ENCODE measurements at regions not wholly inside any gene's neighbourhood (a gene's known extent, or its start where the extent isn't known, plus 50 kb on each side); places are given as distances from the start of the nearest gene placed in this dataset.
A peak's percentile ranks its signal among the peaks of the same experiment; 100 is the strongest.

GRCh38 chr5:3993856-3994473 lies 398.3 kb downstream of the IRX1 start:
- Histone ChIP-seq H3K4me2 (peak overlapping the region; percentile 84 to 96 (median 92)), H3K4me3 (peak overlapping the region; percentile 33 to 62 (median 48); a peak in 19 of 20 replicates), H3K4me1 (peaks cover 40 to 92% (median 82%) of the 10 kb centered on the region in 10 experiments), H4K20me1 (no peaks in the 10 kb centered on the region), H3K9me3 (replicated peaks in 1 of 11) (peaks cover 15 to 64% (median 26%) of the 10 kb centered on the region in 11 experiments), H3K9ac (peak overlapping the region; percentile 58 to 89 (median 83); a peak in 21 of 22 replicates), H3K27ac (peak overlapping the region; percentile 45 to 99 (median 97); a peak in 21 of 22 replicates), H3K27me3 (no peaks in the 10 kb centered on the region), H3K36me3 (peaks cover 0 to 14% (median 0%) of the 10 kb centered on the region in 11 experiments; a peak in 3 of 22 replicates)
- peak in 8 of 11 experiments; percentile 10 to 95 (median 70); a peak in 11 of 22 replicates for TF ChIP-seq Cebpa-rat (IDR thresholded peaks at IDR 0.05)

- H3K36me3 ChIP-seq = peaks cover 0 to 14% (median 0%) of the 10 kb centered on the region in 11 experiments; a peak in 3 of 22 replicates
- peak overlapping the region in 10 of 11 experiments; percentile 72 to 89 (median 85); a peak in 20 of 22 replicates for H3K9ac ChIP-seq
- H4K20me1 ChIP-seq = no peaks in the 10 kb centered on the region
- peak overlapping the region; percentile 84 to 96 (median 92) for H3K4me2 ChIP-seq
- H3K9me3 ChIP-seq (replicated peaks in 1 of 11) = peaks cover 15 to 59% (median 26%) of the 10 kb centered on the region in 11 experiments
- peak overlapping the region; percentile 27 to 62 (median 46); a peak in 17 of 20 replicates for H3K4me3 ChIP-seq
- peak; percentile 25 to 95 (median 89); a peak in 20 of 22 replicates for TF ChIP-seq Cebpa-rat (IDR thresholded peaks at IDR 0.05)
- H3K27ac ChIP-seq = peak overlapping the region; percentile 29 to 99 (median 97); a peak in 21 of 22 replicates
- no peaks in the 10 kb centered on the region for H3K27me3 ChIP-seq
- H3K4me1 ChIP-seq = peaks cover 43 to 89% (median 79%) of the 10 kb centered on the region in 10 experiments
These were observed 399.0 kb downstream of the IRX1 start for GRCh38 chr5:3994628-3995027.

DNA sequence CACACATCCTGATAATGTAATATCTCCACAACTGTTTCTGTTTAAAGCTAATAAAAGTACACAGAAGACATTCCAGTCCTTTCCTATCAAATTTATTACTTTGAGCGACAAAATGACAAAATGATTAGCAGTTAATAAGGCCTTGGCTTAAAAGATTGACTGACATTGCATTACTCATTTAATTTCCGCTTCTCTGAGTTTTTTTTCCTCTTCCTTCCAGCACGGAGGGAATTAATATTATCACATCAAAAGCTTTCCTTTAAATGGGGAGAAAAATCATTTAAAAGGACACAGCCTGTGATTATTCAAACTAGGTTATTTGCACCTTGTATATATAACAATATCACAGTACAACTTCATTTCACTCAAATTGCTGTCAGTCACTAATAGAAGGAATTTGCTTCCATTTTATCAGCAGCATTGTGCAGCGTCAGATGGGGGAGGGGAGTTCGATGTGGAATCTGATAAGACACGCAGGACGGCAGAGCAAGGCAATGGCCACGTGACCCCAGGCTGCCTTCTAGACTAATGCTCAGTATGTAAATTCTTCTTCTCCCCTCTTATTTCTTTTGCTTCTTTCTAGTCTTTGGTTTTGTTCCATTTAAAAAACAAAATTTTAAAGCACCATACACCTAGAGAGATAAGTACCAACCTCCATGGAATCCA lies 400.5 kb downstream of the IRX1 start:
- peaks cover 14 to 58% (median 15%) of the 10 kb centered on the region in 11 experiments for H3K9me3 ChIP-seq (replicated peaks in 1 of 11)
- H3K4me3 ChIP-seq = no peak overlapping the region
- TF ChIP-seq Cebpa-rat (IDR thresholded peaks at IDR 0.05) = no peak
- H3K9ac ChIP-seq = peak overlapping the region in 4 of 11 experiments; percentile 83 to 89 (median 88); a peak in 6 of 22 replicates
- H3K36me3 ChIP-seq = peaks cover 0 to 11% (median 0%) of the 10 kb centered on the region in 11 experiments; a peak in 3 of 22 replicates
- H3K4me2 ChIP-seq = peak overlapping the region; percentile 84 to 96 (median 92); a peak in 20 of 22 replicates
- no peaks in the 10 kb centered on the region for H3K27me3 ChIP-seq
- peak overlapping the region in 9 of 11 experiments; percentile 86 to 99 (median 98); a peak in 18 of 22 replicates for H3K27ac ChIP-seq
- peaks cover 43 to 85% (median 78%) of the 10 kb centered on the region in 10 experiments for H3K4me1 ChIP-seq
- H4K20me1 ChIP-seq = no peaks in the 10 kb centered on the region

- H4K20me1 ChIP-seq = no peaks in the 10 kb centered on the region
- H3K4me3 ChIP-seq = no peak overlapping the region
- H3K27ac ChIP-seq = peak overlapping the region in 8 of 11 experiments; percentile 94 to 99 (median 98); a peak in 15 of 22 replicates
- no peaks in the 10 kb centered on the region for H3K27me3 ChIP-seq
- H3K9me3 ChIP-seq (replicated peaks in 1 of 11) = peaks cover 7 to 52% (median 9%) of the 10 kb centered on the region in 11 experiments
- H3K4me2 ChIP-seq = peak overlapping the region in 9 of 11 experiments; percentile 34 to 93 (median 88); a peak in 17 of 22 replicates
- H3K36me3 ChIP-seq = peaks cover 0 to 7% (median 0%) of the 10 kb centered on the region in 11 experiments; a peak in 3 of 22 replicates
- peak overlapping the region in 2 of 11 experiments; percentile 13 to 15; a peak in 1 of 22 replicates for H3K9ac ChIP-seq
- H3K4me1 ChIP-seq = peaks cover 43 to 84% (median 78%) of the 10 kb centered on the region in 10 experiments
- TF ChIP-seq Cebpa-rat (IDR thresholded peaks at IDR 0.05) = no peak
These were observed 401.2 kb downstream of the IRX1 start for GRCh38 chr5:3996707-3997336.

- peak overlapping the region in 8 of 11 experiments; percentile 94 to 99 (median 98); a peak in 16 of 22 replicates for H3K27ac ChIP-seq
- no peak overlapping the region for H3K4me3 ChIP-seq
- H4K20me1 ChIP-seq = no peaks in the 10 kb centered on the region
- H3K4me2 ChIP-seq = peak overlapping the region in 10 of 11 experiments; percentile 26 to 93 (median 86); a peak in 19 of 22 replicates
- H3K4me1 ChIP-seq = peaks cover 41 to 76% (median 70%) of the 10 kb centered on the region in 10 experiments
- H3K9me3 ChIP-seq (replicated peaks in 1 of 11) = peaks cover 0 to 43% (median under 1%) of the 10 kb centered on the region in 11 experiments; a peak in 10 of 22 replicates
- H3K9ac ChIP-seq = peak overlapping the region in 5 of 11 experiments; percentile 1 to 29 (median 13); a peak in 2 of 22 replicates
- H3K27me3 ChIP-seq = no peaks in the 10 kb centered on the region
- TF ChIP-seq Cebpa-rat (IDR thresholded peaks at IDR 0.05) = peak in 1 of 11 experiments; percentile 59; a peak in 2 of 22 replicates
- no peaks in the 10 kb centered on the region for H3K36me3 ChIP-seq
These were observed 402.0 kb downstream of the IRX1 start for GRCh38 chr5:3997670-3998069.

GRCh38 chr5:3999929-4000328 lies 404.3 kb downstream of the IRX1 start:
- H3K9ac ChIP-seq = no peak overlapping the region
- H3K27ac ChIP-seq = peak overlapping the region in 3 of 11 experiments; percentile 17 to 98 (median 28); a peak in 3 of 22 replicates
- H3K9me3 ChIP-seq (replicated peaks in 1 of 11) = peaks cover 0 to 31% (median 0%) of the 10 kb centered on the region in 11 experiments; a peak in 7 of 22 replicates
- no peak overlapping the region for H3K4me3 ChIP-seq
- peak overlapping the region in 8 of 11 experiments; percentile 12 to 57 (median 39); a peak in 15 of 22 replicates for H3K4me2 ChIP-seq
- TF ChIP-seq Cebpa-rat (IDR thresholded peaks at IDR 0.05) = no peak
- H3K4me1 ChIP-seq = peaks cover 19 to 53% (median 49%) of the 10 kb centered on the region in 10 experiments
- H3K36me3 ChIP-seq = no peaks in the 10 kb centered on the region
- H4K20me1 ChIP-seq = no peaks in the 10 kb centered on the region
- no peaks in the 10 kb centered on the region for H3K27me3 ChIP-seq

DNA sequence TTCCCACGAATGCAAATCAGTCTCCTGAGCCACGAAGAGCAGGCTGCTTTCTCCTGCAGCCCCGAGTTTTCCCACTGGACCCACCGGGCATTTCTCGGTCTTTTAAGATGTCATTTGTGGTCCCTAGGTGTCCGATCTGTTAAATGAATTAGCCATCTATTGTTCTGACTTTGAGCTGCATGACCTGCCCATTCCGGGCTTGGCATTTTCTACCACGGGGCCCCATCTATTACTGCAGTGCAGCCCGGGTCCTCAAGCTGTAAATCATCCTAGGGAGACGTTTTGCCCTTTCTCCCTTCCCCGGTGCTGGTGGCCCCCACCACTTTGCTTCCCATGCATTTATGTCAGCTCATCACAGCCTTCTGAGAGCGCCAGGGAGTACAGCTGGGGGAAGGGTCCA lies 405.4 kb downstream of the IRX1 start:
- Histone ChIP-seq H3K27me3 (no peaks in the 10 kb centered on the region), H3K36me3 (no peaks in the 10 kb centered on the region), H3K27ac (no peak overlapping the region), H3K9me3 (replicated peaks in 1 of 11) (peaks cover 0 to 22% (median 0%) of the 10 kb centered on the region in 11 experiments; a peak in 5 of 22 replicates), H3K9ac (no peak overlapping the region), H4K20me1 (no peaks in the 10 kb centered on the region), H3K4me1 (peaks cover 11 to 51% (median 38%) of the 10 kb centered on the region in 10 experiments), H3K4me3 (no peak overlapping the region), H3K4me2 (no peak overlapping the region; a peak in 1 of 22 replicates)
- no peak for TF ChIP-seq Cebpa-rat (IDR thresholded peaks at IDR 0.05)

Measured in BLaER1 treated with 17β-estradiol and CSF1 and Interleukin-3, amounts not matched to agents 10 nM and 100 nM (cell line).